Thymus (tissue), 11 donors: ENCODE measurements at regions not wholly inside any gene's neighbourhood (a gene's known extent, or its start where the extent isn't known, plus 50 kb on each side); places are given as distances from the start of the nearest gene placed in this dataset.

Experiments
- DNase-seq, 9 donors: peaks; one replicate each; pipeline ENCODE4 v3.0.0-alpha.2; 2013; ENCODE audit warnings: low spot score in 9 of 9, low read depth in 6 of 9, missing footprints in 1 of 9
- H3K27ac ChIP-seq, 2 donors: one replicate each; pipeline ENCODE4 v1.5.1; 2013; ENCODE audit warnings: control low read depth in 1 of 2, low read depth in 1 of 2, low read length in 1 of 2, mild to moderate bottlenecking in 1 of 2, moderate library complexity in 1 of 2
- H3K27me3 ChIP-seq, 2 donors: one replicate each; pipeline ENCODE4 v1.5.1; 2013; ENCODE audit warnings: low read length in 1 of 2; ENCODE audit not compliant: control insufficient read depth in 2 of 2, insufficient read depth in 1 of 2
- H3K36me3 ChIP-seq, 2 donors: one replicate each; pipeline ENCODE4 v1.5.1; 2013; ENCODE audit warnings: low read length in 1 of 2, mild to moderate bottlenecking in 1 of 2, moderate library complexity in 1 of 2; ENCODE audit not compliant: control insufficient read depth in 2 of 2, insufficient read depth in 2 of 2
- H3K4me1 ChIP-seq, 2 donors: one replicate each; pipeline ENCODE4 v1.5.1; 2013; ENCODE audit warnings: low read length in 2 of 2; ENCODE audit not compliant: control insufficient read depth in 2 of 2, insufficient read depth in 2 of 2
- H3K4me3 ChIP-seq, 2 donors: one replicate each; pipeline ENCODE4 v1.5.1; 2013; ENCODE audit warnings: low read length in 2 of 2, control low read depth in 1 of 2, mild to moderate bottlenecking in 1 of 2
- H3K9me3 ChIP-seq, 2 donors: one replicate each; pipeline ENCODE4 v1.5.1; 2013; ENCODE audit warnings: low read length in 1 of 2, mild to moderate bottlenecking in 1 of 2; ENCODE audit not compliant: control insufficient read depth in 2 of 2, insufficient read depth in 1 of 2
- WGBS: extraction: QIAGEN DNeasy Blood & Tissue Kit; methylation state at CpG from one replicate; pipeline ENCODE4 v1.1.7; 2013; 5-methylcytosine and 5-hydroxymethylcytosine counted together
- donor health status: healthy.

DNA sequence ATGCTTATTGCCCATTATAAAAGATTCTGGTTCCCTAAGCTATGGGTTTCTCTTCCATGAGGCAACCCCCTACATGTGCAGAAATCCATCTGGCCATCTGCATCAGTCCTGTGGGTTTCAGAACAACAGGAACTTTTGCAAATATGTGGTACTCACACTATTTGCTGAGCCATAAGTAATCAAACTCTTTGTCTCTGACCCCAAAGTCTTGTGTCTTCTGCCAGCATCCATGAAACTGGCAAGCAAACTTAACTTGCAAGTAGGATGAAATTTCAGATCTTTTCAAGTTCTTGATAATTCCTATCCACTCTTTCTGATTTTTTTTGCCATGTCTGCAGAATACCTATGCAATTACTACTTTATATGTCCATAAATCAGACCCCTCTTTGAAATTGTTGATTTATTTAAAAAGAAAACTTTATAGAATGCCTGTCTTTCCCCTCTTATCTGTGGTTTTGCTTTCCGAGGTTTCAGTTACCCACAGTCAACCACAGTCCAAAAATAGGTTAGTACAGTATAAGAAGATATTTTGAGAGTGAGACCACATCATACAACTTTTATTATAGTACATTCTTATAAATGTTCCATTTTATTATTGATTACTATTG is 158.4 kb upstream of the IRX3 start:
- H3K9me3 ChIP-seq = no peaks in the 10 kb centered on the region
- no peak for DNase-seq
- WGBS = 6% methylated on average over 1 of the region's 1 CpG
- H3K4me3 ChIP-seq = no peak overlapping the region
- H3K4me1 ChIP-seq = no peaks in the 10 kb centered on the region
- H3K27me3 ChIP-seq = peaks cover 0 to 23% of the 10 kb centered on the region in 2 donors
- no peak overlapping the region for H3K27ac ChIP-seq
- no peaks in the 10 kb centered on the region for H3K36me3 ChIP-seq

DNA sequence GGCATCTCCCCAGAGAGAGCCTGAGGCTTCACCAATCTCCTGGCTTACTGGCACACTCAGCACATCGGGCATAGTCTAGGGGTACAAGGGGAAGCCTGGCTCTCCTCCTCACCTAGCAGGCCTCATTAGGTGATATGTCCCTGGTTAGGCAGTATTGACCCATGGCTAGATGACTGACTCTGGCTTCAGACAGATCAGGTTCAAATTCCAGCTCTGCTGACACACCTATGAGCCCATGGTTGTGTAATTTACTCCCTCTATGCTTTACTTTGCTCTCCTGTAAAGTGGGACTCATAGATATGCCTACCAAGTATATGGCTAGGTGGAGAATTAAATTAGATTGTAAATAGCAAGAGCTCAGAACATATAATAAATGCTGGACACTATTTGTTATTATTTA is 157.3 kb upstream of the IRX3 start:
- Histone ChIP-seq H3K36me3 (no peaks in the 10 kb centered on the region), H3K27me3 (peaks cover 0 to 20% of the 10 kb centered on the region in 2 donors), H3K27ac (no peak overlapping the region), H3K4me3 (no peak overlapping the region), H3K4me1 (no peaks in the 10 kb centered on the region), H3K9me3 (no peaks in the 10 kb centered on the region)
- DNase-seq = no peak
- WGBS = 98% methylated on average over 1 of the region's 1 CpG

DNA sequence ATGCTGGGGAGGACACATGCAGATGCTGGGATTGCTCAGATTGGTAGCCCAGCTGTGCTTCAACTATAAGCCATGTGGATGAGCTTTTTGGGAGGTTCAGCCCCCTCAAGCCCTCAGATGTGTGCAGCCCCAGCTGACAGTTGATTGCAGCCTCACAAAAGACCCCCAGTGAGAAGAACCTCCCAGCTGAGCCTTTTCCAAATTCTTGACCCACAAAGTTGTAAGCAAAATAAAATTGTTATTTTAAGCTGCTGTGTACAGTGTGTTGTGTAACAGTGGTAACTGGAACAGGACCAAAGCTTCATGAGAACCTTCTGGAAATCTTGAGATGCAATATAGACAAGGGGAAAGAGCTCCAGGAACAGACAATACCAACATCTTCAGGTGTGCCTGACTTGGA is 156.8 kb upstream of the IRX3 start:
- no peak overlapping the region for H3K4me3 ChIP-seq
- H3K4me1 ChIP-seq = no peaks in the 10 kb centered on the region
- no peak overlapping the region for H3K27ac ChIP-seq
- peaks cover 0 to 16% of the 10 kb centered on the region in 2 donors for H3K27me3 ChIP-seq
- no peaks in the 10 kb centered on the region for H3K36me3 ChIP-seq
- DNase-seq = no peak
- H3K9me3 ChIP-seq = no peaks in the 10 kb centered on the region

DNA sequence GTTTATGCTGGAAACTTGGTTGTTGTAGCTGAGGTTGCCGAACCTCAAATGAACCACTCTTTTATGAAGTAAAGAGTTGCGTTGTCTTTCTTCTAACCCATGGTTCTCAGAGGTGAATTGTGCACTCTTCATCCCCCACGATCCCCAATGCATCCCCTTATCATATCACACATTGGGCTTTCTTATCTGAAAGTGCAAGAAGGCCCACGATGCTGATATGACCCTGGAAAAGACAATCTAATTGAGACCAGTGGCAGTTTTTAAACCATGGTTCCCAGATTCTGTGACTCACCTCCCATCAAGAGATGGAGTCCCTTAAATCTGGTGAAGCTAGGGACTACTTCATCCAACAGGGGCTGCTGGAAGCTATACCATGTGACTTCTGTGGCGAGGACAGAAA is 156.3 kb upstream of the IRX3 start:
- Histone ChIP-seq H3K4me3 (no peak overlapping the region), H3K27me3 (peaks cover 0 to 11% of the 10 kb centered on the region in 2 donors), H3K9me3 (no peaks in the 10 kb centered on the region), H3K4me1 (no peaks in the 10 kb centered on the region), H3K27ac (no peak overlapping the region), H3K36me3 (no peaks in the 10 kb centered on the region)
- 92% methylated on average over 5 of the region's 5 CpGs for WGBS
- no peak for DNase-seq

DNA sequence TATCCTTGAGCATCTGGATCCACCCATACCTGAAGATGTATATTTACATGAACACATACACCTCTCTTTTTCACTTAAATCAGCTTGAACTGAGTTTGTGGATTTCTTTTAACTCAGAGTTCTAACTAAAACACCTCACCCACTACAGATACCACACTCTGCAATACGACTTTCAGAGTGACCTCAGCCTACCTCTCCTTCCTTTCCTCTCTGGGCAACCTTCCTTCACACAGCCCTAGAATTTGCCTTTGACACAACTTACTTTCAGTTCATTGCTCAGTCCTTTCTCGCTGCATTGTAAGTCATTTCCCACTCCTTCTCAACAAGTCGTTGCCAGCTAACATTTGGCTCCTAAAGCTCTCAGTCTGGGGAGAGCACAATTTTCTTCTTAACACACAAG is 151.9 kb upstream of the IRX3 start:
- Histone ChIP-seq H3K36me3 (no peaks in the 10 kb centered on the region), H3K27ac (no peak overlapping the region), H3K27me3 (peaks cover 0 to 3% of the 10 kb centered on the region in 2 donors), H3K4me1 (no peaks in the 10 kb centered on the region), H3K4me3 (no peak overlapping the region), H3K9me3 (no peaks in the 10 kb centered on the region)
- DNase-seq = no peak
- WGBS = 75% methylated on average over 3 of the region's 3 CpGs

DNA sequence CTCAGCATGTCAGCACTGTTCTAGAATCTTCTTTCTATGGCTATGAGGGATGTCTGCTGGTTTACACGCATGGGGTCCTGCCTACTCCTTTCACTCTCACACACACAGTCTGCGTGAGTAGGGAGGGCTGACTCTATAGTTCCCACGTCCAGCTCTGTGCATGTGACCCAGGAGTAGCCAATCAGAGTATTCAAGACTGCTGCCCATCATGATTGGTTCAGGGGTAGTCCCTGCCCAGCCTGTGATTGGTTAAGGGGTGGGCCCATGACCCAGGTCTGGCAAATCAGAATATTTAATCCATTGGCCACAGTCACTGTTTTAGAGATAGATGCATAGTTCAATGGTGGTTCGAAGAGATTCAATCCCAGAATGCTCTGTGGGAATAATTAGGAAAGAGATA is 151.3 kb upstream of the IRX3 start:
- Histone ChIP-seq H3K36me3 (no peaks in the 10 kb centered on the region), H3K9me3 (no peaks in the 10 kb centered on the region), H3K27me3 (peaks cover 0 to 4% of the 10 kb centered on the region in 2 donors), H3K4me3 (no peak overlapping the region), H3K27ac (no peak overlapping the region), H3K4me1 (no peaks in the 10 kb centered on the region)
- DNase-seq = no peak
- whole genome bisulfite sequencing = 91% methylated on average over 4 of the region's 4 CpGs

DNA sequence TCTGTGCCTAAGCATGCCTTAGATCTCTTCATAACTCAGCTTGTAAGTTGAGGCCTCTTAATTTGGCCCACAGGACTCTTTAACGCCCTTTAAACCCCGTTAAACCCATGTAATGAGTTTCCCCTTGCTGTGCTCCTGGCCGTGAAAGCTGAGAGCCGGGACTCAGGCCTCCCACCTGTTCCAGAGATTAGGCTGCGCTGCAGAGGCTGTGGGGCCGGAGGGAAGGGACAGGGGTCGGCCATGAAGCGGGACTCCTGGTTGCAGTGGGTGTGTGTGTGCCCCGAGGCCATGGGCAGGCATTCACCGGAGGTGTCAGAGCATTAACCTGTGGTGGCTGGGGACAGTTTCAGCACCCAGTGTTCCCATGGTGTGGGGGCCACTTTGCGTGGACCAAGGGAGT is 150.8 kb upstream of the IRX3 start:
- H3K27ac ChIP-seq = no peak overlapping the region
- no peaks in the 10 kb centered on the region for H3K4me1 ChIP-seq
- H3K4me3 ChIP-seq = no peak overlapping the region
- H3K36me3 ChIP-seq = no peaks in the 10 kb centered on the region
- peaks cover 0 to 3% of the 10 kb centered on the region in 2 donors for H3K9me3 ChIP-seq
- no peak for DNase-seq
- 92% methylated on average over 11 of the region's 11 CpGs for WGBS
- peaks cover 0 to 9% of the 10 kb centered on the region in 2 donors for H3K27me3 ChIP-seq

DNA sequence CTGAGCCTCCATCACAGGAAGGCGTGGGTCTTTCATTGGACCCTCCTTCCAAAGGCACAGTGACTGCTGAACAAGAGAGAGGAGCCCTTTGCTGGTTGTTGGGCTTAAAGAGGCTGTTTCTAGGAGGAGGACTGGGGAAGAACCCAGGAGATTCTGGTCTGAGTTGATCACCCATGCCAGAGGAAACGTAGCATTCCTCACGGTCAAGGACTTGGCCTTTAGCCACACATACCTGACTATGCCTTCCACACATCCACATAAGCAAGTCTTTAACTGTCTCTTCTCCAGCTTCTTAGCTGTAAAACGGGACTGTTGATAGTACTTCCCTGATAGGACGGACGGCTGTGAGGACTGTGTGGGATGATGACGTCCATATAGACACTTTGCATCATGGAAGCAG is 149.8 kb upstream of the IRX3 start:
- 92% methylated on average over 7 of the region's 7 CpGs for WGBS
- Histone ChIP-seq H3K9me3 (peaks cover 0 to 4% of the 10 kb centered on the region in 2 donors), H3K27me3 (peaks cover 0 to 17% of the 10 kb centered on the region in 2 donors), H3K27ac (no peak overlapping the region), H3K4me3 (no peak overlapping the region), H3K36me3 (no peaks in the 10 kb centered on the region), H3K4me1 (no peaks in the 10 kb centered on the region)
- DNase-seq = no peak

DNA sequence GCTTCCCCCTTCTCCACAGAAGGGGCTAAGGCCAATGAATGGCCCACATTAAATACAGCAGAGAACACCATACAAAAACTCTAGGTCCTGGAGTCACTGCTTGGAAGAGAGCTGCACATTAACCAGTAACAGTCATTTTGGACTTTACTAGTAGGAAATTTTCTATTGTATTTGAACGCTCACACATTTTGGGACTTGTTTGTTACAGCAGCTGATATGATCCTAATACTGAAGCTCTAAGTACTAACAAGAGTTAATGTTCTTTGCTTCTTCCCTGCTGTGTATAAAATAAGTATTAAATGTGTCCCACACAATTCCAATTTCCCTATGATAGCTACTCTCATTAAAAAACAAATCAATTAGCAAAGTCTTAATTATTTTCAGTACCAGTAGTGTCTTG is 148.3 kb upstream of the IRX3 start:
- H3K4me1 ChIP-seq = no peaks in the 10 kb centered on the region
- H3K27ac ChIP-seq = no peak overlapping the region
- DNase-seq = no peak
- H3K9me3 ChIP-seq = peaks cover 2 to 4% of the 10 kb centered on the region in 2 donors
- no peak overlapping the region for H3K4me3 ChIP-seq
- H3K36me3 ChIP-seq = no peaks in the 10 kb centered on the region
- 100% methylated on average over 1 of the region's 1 CpG for WGBS
- peaks cover 8 to 31% of the 10 kb centered on the region in 2 donors for H3K27me3 ChIP-seq

DNA sequence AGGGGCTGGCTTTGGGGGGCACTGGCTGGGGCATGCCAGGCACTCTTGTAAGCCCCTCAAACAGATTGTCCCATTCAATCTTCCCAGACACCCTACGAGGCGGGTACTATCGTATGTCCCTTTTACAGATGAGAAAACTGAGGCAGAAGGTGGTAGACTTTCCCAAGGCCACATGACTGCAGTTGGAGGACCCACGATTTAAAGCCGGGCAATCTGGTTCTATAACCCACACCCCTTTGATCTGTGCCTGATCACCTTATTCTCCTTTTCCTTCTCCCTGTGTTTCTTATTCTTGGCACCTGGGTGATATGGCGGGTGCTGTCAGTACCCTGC is 146.3 kb upstream of the IRX3 start:
- Histone ChIP-seq H3K36me3 (no peaks in the 10 kb centered on the region), H3K27ac (no peak overlapping the region), H3K9me3 (peaks cover 2 to 4% of the 10 kb centered on the region in 2 donors), H3K4me1 (no peaks in the 10 kb centered on the region), H3K27me3 (peaks cover 9 to 41% of the 10 kb centered on the region in 2 donors), H3K4me3 (no peak overlapping the region)
- no peak for DNase-seq
- WGBS = 92% methylated on average over 6 of the region's 6 CpGs
